ENCODE measurements at regions not wholly inside any gene's neighbourhood (a gene's known extent, or its start where the extent isn't known, plus 50 kb on each side); places are given as distances from the start of the nearest gene placed in this dataset.

- TF ChIP-seq CTCF (optimal IDR thresholded peaks at IDR 0.05 in 1 of 3, IDR thresholded peaks at IDR 0.05 in 1 of 3, conservative IDR thresholded peaks at IDR 0.05 in 1 of 3; ENCODE audit: extremely low read depth in 1 of 3, insufficient read depth in 2 of 3, low read length in 3 of 3) (no peak), EZH2 (IDR thresholded peaks at IDR 0.05; ENCODE audit: low read length) (no peak)
These were observed 201.4 kb downstream of the CHD9NB start for GRCh38 chr16:52851211-52851740.

Measured in keratinocyte (primary cell).